H7 (cell line): ENCODE measurements at regions not wholly inside any gene's neighbourhood (a gene's known extent, or its start where the extent isn't known, plus 50 kb on each side); places are given as distances from the start of the nearest gene placed in this dataset.

Experiments
- DNase-seq: peaks from one replicate; pipeline ENCODE4 v3.0.0; 2012
- H3K27me3 ChIP-seq: 2 replicates; pipeline ENCODE4 v1.6.0; 2011; ENCODE audit warnings: mild to moderate bottlenecking, low read length; ENCODE audit not compliant: control insufficient read depth, insufficient read depth
- H3K36me3 ChIP-seq: replicated peaks from 2 replicates; pipeline ENCODE4 v1.5.1; 2011; ENCODE audit warnings: low read length; ENCODE audit not compliant: control insufficient read depth, insufficient read depth
- H3K4me3 ChIP-seq: 2 replicates; pipeline ENCODE4 v1.5.1; 2011; ENCODE audit warnings: low read depth, mild to moderate bottlenecking, control low read depth, low read length, moderate library complexity; ENCODE audit not compliant: insufficient read depth

DNA sequence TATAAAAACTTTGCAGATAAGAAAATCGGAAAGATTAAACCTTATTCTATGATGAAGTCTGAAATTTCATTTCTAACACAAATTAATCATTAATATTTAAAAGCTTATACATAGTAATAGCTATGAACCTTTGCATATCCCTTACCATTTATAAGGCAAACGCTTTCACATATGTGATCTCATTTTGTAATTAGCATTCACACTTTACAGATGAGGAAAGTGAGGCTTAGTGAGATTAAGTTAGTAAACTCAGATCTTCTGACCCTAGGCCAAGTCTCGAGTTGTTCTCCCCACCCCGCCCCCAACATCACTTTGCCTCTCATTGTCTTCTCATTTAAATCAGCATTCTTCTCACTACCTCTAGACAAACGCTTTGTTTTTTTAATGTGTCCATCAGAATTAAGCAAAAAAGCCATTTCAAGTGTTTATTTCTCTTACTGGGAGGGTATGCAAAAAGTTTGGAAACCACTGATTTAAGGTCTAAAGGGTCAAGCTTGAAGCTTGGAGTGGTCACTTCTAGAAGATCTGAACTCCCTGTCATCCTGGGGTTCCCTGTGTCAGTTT is 172.9 kb upstream of the BCL6 start:
- Histone ChIP-seq H3K27me3 (no peaks in the 10 kb centered on the region), H3K4me3 (no peak overlapping the region), H3K36me3 (no peaks in the 10 kb centered on the region)
- DNase-seq, result no peak

- H3K27me3 ChIP-seq, result no peaks in the 10 kb centered on the region
- no peak overlapping the region for H3K4me3 ChIP-seq
- no peaks in the 10 kb centered on the region for H3K36me3 ChIP-seq
- no peak for DNase-seq
These were observed 173.8 kb upstream of the BCL6 start for GRCh38 chr3:187919048-187919447.

DNA sequence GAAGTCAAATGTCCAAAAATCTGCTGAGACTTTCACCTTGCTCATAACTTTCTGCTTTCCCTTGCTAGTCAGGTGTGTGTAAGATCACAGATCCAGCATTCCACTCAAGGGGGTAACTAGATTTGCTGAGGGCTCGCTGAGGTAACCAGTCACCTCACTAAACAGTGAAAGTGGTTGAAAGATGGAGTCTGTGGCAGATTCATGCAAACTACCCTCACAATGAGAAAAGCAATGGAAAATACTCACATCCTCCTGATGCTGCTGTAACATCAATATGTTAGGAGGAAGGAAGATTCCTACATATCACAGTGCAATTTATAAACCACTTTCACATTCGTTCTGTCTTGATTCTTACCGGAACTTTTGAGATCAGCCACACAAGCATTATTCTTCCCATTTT is 174.3 kb upstream of the BCL6 start:
- DNase-seq, result no peak
- Histone ChIP-seq H3K36me3 (no peaks in the 10 kb centered on the region), H3K4me3 (no peak overlapping the region), H3K27me3 (no peaks in the 10 kb centered on the region)

DNA sequence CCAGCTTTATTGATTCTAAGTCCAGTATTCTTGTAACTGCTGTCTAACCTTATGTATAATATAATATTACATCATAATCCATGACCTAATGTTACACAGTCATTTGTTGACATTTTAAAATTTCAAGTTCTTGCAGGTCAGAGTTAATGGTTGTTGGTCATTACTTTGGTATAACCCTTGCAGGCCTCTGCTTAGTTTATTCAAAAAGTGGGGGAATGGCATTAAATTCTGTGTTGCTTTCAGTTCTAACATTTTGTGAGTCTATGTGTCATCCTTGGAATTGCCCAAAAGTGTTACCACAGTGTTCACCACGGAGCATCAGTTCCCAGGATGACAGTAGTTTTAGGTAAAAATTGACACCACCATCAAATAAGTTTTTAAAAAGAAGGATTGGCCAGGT is 174.8 kb upstream of the BCL6 start:
- no peak for DNase-seq
- Histone ChIP-seq H3K27me3 (no peaks in the 10 kb centered on the region), H3K4me3 (no peak overlapping the region), H3K36me3 (no peaks in the 10 kb centered on the region)

- Histone ChIP-seq H3K27me3 (no peaks in the 10 kb centered on the region), H3K4me3 (no peak overlapping the region), H3K36me3 (no peaks in the 10 kb centered on the region)
- DNase-seq, result no peak
These were observed 175.6 kb upstream of the BCL6 start for GRCh38 chr3:187920913-187921312.

- no peak for DNase-seq
- Histone ChIP-seq H3K4me3 (no peak overlapping the region), H3K36me3 (no peaks in the 10 kb centered on the region), H3K27me3 (no peaks in the 10 kb centered on the region)
These were observed 176.3 kb upstream of the BCL6 start for GRCh38 chr3:187921391-187922074.

DNA sequence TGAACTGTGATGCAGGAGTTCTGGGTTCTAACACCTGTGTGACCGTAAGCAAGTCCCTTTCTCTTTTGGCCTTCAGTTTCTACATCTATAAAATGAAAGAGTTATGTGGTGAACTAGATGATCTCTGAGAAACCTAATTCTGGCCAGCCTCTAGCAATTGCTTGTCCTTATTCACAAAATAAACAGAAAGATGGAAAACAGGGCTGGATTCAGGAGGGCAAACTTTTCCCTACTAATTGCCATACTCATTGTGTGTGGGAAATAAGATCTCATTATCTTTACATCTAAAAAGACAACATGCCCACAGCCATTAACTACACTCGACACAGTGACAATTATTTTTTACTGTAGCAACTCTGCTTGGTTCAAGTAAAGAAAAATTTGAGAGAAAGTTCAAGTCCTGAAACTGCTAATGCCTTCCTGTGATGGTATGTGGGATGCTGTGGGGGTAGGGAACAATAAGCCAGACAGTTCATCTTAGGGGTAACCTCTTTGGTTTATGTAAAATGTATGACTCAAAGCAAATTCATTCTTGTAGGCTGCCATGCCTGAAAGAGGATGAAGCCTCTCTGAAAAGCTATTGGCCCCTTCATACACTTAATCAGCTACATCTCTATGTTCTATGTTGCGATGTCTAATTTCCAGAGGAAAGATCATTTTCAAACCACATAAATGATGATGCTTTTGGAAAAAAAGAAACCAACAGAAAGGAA is 177.6 kb upstream of the BCL6 start:
- DNase-seq, result no peak
- H3K27me3 ChIP-seq, result no peaks in the 10 kb centered on the region
- H3K36me3 ChIP-seq, result no peaks in the 10 kb centered on the region
- H3K4me3 ChIP-seq, result no peak overlapping the region

GRCh38 chr3:187924651-187925050 is 179.4 kb upstream of the BCL6 start:
- H3K36me3 ChIP-seq, result no peaks in the 10 kb centered on the region
- H3K27me3 ChIP-seq, result no peaks in the 10 kb centered on the region
- H3K4me3 ChIP-seq, result no peak overlapping the region
- DNase-seq, result no peak

DNA sequence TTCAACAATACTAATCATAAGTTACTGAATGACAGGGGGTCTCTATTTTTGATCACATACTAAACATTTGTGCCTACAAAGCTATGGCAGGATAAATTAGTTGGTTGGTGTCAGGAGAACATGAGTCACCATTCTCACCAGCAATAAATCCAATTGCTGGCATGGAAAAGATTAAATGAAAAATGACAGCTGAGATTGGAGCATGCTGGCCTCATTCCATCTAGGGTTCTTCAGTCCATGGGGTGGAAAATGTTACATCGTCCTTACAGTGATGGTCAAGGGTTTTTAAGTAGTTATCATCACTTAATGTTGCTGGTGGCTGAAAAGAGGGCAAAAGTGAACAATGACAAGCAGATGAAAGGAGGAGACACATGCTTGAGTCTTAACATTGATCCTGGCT is 180.1 kb upstream of the BCL6 start:
- H3K36me3 ChIP-seq, result no peaks in the 10 kb centered on the region
- H3K4me3 ChIP-seq, result no peak overlapping the region
- DNase-seq, result no peak
- H3K27me3 ChIP-seq, result no peaks in the 10 kb centered on the region

- no peak for DNase-seq
- H3K4me3 ChIP-seq, result no peak overlapping the region
- H3K27me3 ChIP-seq, result no peaks in the 10 kb centered on the region
- H3K36me3 ChIP-seq, result no peaks in the 10 kb centered on the region
These were observed 181.4 kb upstream of the BCL6 start for GRCh38 chr3:187926620-187927019.

DNA sequence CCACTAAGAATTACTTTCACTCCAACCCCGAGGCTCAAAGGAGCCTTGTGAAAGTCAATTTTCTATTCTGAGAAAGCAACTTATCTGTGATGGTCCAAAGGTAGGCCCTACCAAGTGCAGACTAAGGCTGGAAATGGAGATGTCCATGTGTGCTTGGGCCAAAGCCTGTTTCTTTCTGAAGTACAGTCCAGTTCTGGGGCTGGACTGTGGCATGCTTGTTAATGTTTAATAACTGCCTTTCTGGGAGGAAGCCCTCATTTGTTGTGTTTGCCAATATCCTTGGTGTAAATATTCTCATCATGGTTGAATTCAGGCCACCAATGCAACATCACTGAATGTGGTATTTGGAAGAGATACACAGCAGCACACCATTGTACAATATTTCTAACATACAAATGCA is 182.3 kb upstream of the BCL6 start:
- H3K27me3 ChIP-seq, result no peaks in the 10 kb centered on the region
- no peak for DNase-seq
- no peak overlapping the region for H3K4me3 ChIP-seq
- no peaks in the 10 kb centered on the region for H3K36me3 ChIP-seq

DNA sequence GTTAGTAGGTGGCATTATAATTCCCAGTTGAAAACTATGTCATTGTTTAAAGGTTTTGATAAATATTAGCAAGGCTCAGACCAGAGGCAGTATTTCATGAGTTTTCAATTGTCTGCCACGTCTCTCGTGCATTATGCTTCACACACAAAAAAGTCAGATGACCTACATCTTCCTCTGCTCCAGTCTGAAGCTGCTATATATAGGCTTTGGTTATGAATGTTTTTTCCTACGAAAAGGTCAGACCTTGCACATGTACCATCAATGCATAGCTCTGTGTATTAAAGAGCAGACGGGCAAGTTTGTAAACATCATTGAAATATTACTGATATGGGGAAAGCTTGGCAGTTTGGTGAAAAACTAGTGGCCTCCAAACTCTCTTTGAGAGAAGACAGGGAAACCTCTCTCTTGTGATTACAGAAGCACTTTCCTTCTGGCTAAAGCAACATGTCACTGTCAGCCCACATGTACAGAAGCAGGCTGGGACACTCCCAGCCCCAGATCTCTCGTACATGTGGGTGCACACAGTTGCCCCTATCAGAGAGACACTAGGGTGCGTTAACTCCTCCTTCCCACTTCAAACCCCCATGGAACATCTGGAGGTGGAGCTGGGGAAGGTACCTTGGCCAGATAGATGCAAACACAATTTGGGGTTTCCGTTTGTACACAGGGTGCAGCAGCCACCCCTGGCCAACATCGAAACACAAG is 184.0 kb upstream of the BCL6 start:
- no peaks in the 10 kb centered on the region for H3K36me3 ChIP-seq
- H3K27me3 ChIP-seq, result no peaks in the 10 kb centered on the region
- H3K4me3 ChIP-seq, result no peak overlapping the region
- DNase-seq, result no peak

GRCh38 chr3:187930021-187930420 is 184.8 kb upstream of the BCL6 start:
- Histone ChIP-seq H3K4me3 (no peak overlapping the region), H3K27me3 (no peaks in the 10 kb centered on the region), H3K36me3 (no peaks in the 10 kb centered on the region)
- DNase-seq, result no peak

- no peaks in the 10 kb centered on the region for H3K36me3 ChIP-seq
- H3K4me3 ChIP-seq, result no peak overlapping the region
- DNase-seq, result no peak
- no peaks in the 10 kb centered on the region for H3K27me3 ChIP-seq
These were observed 185.8 kb upstream of the BCL6 start for GRCh38 chr3:187931101-187931500.

- DNase-seq, result no peak
- no peaks in the 10 kb centered on the region for H3K27me3 ChIP-seq
- H3K4me3 ChIP-seq, result no peak overlapping the region
- no peaks in the 10 kb centered on the region for H3K36me3 ChIP-seq
These were observed 186.6 kb upstream of the BCL6 start for GRCh38 chr3:187931770-187932278.
